Gastrocnemius medialis (tissue), 4 donors: ENCODE measurements at regions not wholly inside any gene's neighbourhood (a gene's known extent, or its start where the extent isn't known, plus 50 kb on each side); places are given as distances from the start of the nearest gene placed in this dataset.

ENCODE experiments used
- ATAC-seq, 2 donors: fragments of 150-250 bp; one replicate each; pipeline ENCODE4 v1.9.1; 2016
- DNase-seq, 2 donors: peaks; one replicate each; pipeline ENCODE4 v3.0.0-alpha.2; 2019
- H3K27ac ChIP-seq, 4 donors: fragments of 200-600 bp; sonication (generic); 1 replicate in 1 of 4; 2 replicates in 3 of 4; pipeline ENCODE4 v1.5.1; 2016 to 2018; ENCODE audit warnings: mild to moderate bottlenecking in 2 of 4, moderate library complexity in 1 of 4
- H3K27me3 ChIP-seq, 3 donors: fragments of 200-600 bp; sonication (generic) in 2 of 3; 1 replicate in 1 of 3; 2 replicates in 2 of 3; pipeline versions ENCODE4 v1.5.1 to v1.6.0; 2016 to 2019; ENCODE audit warnings: mild to moderate bottlenecking in 1 of 3, moderate library complexity in 1 of 3
- H3K36me3 ChIP-seq, 2 donors: fragments of 200-600 bp; sonication (generic) in 1 of 2; one replicate each; pipeline ENCODE4 v1.5.1; 2017 to 2018
- H3K4me1 ChIP-seq, 2 donors: fragments of 200-600 bp; sonication (generic) in 1 of 2; one replicate each; pipeline ENCODE4 v1.5.1; 2016 to 2017; ENCODE audit warnings: mild to moderate bottlenecking in 2 of 2
- H3K4me3 ChIP-seq, 4 donors: fragments of 200-600 bp; sonication (generic) in 3 of 4; 1 replicate in 1 of 4; 2 replicates in 3 of 4; pipeline ENCODE4 v1.5.1; 2016 to 2019; ENCODE audit warnings: mild to moderate bottlenecking in 2 of 4
- H3K9me3 ChIP-seq, 3 donors: fragments of 200-600 bp; sonication (generic) in 2 of 3; 1 replicate in 1 of 3; 2 replicates in 2 of 3; pipeline ENCODE4 v1.5.1; 2016 to 2019
- POLR2A ChIP-seq, 2 donors: fragments of 450-650 bp; IDR thresholded peaks; one replicate each; pipeline ENCODE4 v1.6.1; 2017; ENCODE audit warnings: antibody characterized with exemption in 2 of 2, mild to moderate bottlenecking in 2 of 2, moderate library complexity in 2 of 2
- in situ Hi-C, 4 donors: fragments of 200-750 bp; cut with MboI; loops; one replicate each; pipeline versions ENCODE4 v1.15.0 to v1.8.0; 2017; ENCODE audit warnings: low sequenced_read_pairs in 4 of 4
- intact Hi-C: fragments of 100-400 bp; cut with DNase I; formaldehyde crosslinking; loops from one replicate; pipeline ENCODE4 v1.15.1; 2023; ENCODE audit warnings: low total_unique reads
- TF ChIP-seq, protein P1 (sequence below), 5 experiments: fragments of 450-650 bp in 3 of 5; fragments of 200-600 bp in 2 of 5; sonication (generic) in 2 of 5; IDR thresholded peaks in 4 of 5; conservative IDR thresholded peaks in 1 of 5; 1 replicate in 4 of 5; 2 replicates in 1 of 5; pipeline ENCODE4 v1.5.1; 2016 to 2019; ENCODE audit warnings: antibody characterized with exemption in 5 of 5, mild to moderate bottlenecking in 3 of 5, moderate library complexity in 3 of 5

- in situ Hi-C loops: no loop called here
- no peaks in the 10 kb centered on the region for H3K4me1 ChIP-seq
These were observed 296.8 kb upstream of the DPYD start for GRCh38 chr1:98217601-98218000.

DNA sequence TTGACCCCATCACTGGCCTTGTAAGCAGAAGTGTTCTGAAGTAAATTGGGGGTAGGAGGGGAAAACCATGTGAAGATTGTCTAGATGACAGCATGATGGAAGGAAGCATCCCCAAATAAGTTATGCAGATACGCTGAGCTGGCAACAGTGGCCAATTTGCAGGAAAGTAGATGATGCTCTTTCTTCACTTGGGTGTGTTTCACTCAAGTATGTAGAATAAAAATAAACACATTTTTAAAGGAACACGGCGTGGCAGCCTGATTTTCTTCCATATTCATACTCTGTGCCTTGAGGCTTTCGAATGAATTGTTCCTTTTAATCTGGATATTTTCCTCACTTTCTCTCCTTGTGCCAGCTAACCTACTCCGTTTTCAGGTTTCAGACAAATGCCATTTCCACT is 295.5 kb upstream of the DPYD start:
- no peak overlapping the region for H3K27ac ChIP-seq
- DNase-seq: no peak
- intact Hi-C loops: no loop called here
- no peaks in the 10 kb centered on the region for H3K36me3 ChIP-seq
- no peak overlapping the region for H3K4me3 ChIP-seq
- no peak for ATAC-seq
- no peaks in the 10 kb centered on the region for H3K9me3 ChIP-seq
- H3K27me3 ChIP-seq: peaks cover 0 to 3% (median 0%) of the 10 kb centered on the region in 3 donors
- no peaks in the 10 kb centered on the region for H3K4me1 ChIP-seq
- in situ Hi-C loops: no loop called here
- TF ChIP-seq, protein P1, sequence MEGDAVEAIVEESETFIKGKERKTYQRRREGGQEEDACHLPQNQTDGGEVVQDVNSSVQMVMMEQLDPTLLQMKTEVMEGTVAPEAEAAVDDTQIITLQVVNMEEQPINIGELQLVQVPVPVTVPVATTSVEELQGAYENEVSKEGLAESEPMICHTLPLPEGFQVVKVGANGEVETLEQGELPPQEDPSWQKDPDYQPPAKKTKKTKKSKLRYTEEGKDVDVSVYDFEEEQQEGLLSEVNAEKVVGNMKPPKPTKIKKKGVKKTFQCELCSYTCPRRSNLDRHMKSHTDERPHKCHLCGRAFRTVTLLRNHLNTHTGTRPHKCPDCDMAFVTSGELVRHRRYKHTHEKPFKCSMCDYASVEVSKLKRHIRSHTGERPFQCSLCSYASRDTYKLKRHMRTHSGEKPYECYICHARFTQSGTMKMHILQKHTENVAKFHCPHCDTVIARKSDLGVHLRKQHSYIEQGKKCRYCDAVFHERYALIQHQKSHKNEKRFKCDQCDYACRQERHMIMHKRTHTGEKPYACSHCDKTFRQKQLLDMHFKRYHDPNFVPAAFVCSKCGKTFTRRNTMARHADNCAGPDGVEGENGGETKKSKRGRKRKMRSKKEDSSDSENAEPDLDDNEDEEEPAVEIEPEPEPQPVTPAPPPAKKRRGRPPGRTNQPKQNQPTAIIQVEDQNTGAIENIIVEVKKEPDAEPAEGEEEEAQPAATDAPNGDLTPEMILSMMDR (IDR thresholded peaks at IDR 0.05 in 4 of 5, conservative IDR thresholded peaks at IDR 0.05 in 1 of 5): no peak
- no peak for TF ChIP-seq POLR2A (IDR thresholded peaks at IDR 0.05)

More at GRCh38 chr1:98217601-98218000, 296.8 kb upstream of the DPYD start:
- no peaks in the 10 kb centered on the region for H3K9me3 ChIP-seq
- H3K36me3 ChIP-seq: no peaks in the 10 kb centered on the region
- H3K4me3 ChIP-seq: no peak overlapping the region
- DNase-seq (no peak), ATAC-seq (no peak)
- intact Hi-C loops: no loop called here
- no peak overlapping the region for H3K27ac ChIP-seq
- TF ChIP-seq, protein P1 (IDR thresholded peaks at IDR 0.05 in 4 of 5, conservative IDR thresholded peaks at IDR 0.05 in 1 of 5): no peak
- TF ChIP-seq POLR2A (IDR thresholded peaks at IDR 0.05): no peak
- peaks cover 0 to 3% (median 0%) of the 10 kb centered on the region in 3 donors for H3K27me3 ChIP-seq

DNA sequence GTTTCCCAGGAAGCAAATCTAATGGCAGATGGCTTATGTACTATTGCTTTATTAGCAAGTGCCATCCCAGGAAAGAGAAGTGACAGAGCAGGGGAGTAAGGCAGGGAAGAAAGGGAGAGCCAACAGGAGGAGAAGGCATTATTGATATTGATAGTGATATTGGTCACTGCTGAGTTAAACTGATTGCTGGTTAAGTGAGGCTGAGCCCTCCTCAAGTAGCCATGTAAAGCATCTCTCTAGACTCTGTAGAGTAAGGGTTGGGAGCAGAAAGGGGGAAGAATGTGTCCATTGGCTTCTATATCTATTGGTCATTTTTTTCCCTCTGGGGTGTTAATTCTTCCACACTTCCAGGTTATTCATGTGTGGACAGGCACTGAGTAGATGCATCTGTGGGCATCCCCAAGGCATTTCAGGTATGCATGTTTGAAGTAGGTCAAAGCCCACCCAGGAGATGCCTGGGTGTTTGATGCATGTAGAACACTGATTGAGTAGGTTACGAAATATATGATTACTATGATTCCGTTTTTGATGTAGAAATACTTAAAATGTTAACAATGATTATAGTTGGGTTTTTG is 290.5 kb upstream of the DPYD start:
- H3K9me3 ChIP-seq: no peaks in the 10 kb centered on the region
- in situ Hi-C loops: no loop called here
- intact Hi-C loops: no loop called here
- no peak for DNase-seq
- no peak overlapping the region for H3K27ac ChIP-seq
- no peak overlapping the region for H3K4me3 ChIP-seq
- TF ChIP-seq, protein P1 (IDR thresholded peaks at IDR 0.05 in 4 of 5, conservative IDR thresholded peaks at IDR 0.05 in 1 of 5): no peak
- no peak for TF ChIP-seq POLR2A (IDR thresholded peaks at IDR 0.05)
- ATAC-seq: no peak
- H3K27me3 ChIP-seq: no peaks in the 10 kb centered on the region
- no peaks in the 10 kb centered on the region for H3K4me1 ChIP-seq
- no peaks in the 10 kb centered on the region for H3K36me3 ChIP-seq

- Histone ChIP-seq H3K27me3 (no peaks in the 10 kb centered on the region), H3K27ac (no peak overlapping the region), H3K4me1 (no peaks in the 10 kb centered on the region), H3K36me3 (no peaks in the 10 kb centered on the region), H3K4me3 (no peak overlapping the region), H3K9me3 (no peaks in the 10 kb centered on the region)
- intact Hi-C loops: no loop called here
- ATAC-seq (no peak), DNase-seq (no peak)
- in situ Hi-C loops: no loop called here
- TF ChIP-seq, protein P1 (IDR thresholded peaks at IDR 0.05 in 4 of 5, conservative IDR thresholded peaks at IDR 0.05 in 1 of 5): no peak
- TF ChIP-seq POLR2A (IDR thresholded peaks at IDR 0.05): no peak
These were observed 289.7 kb upstream of the DPYD start for GRCh38 chr1:98210563-98210962.

GRCh38 chr1:98210064-98210463 is 289.2 kb upstream of the DPYD start:
- intact Hi-C loops: no loop called here
- in situ Hi-C loops: no loop called here
- DNase-seq (no peak), ATAC-seq (no peak)
- Histone ChIP-seq H3K9me3 (no peaks in the 10 kb centered on the region), H3K36me3 (no peaks in the 10 kb centered on the region), H3K4me3 (no peak overlapping the region), H3K27me3 (no peaks in the 10 kb centered on the region), H3K4me1 (no peaks in the 10 kb centered on the region), H3K27ac (no peak overlapping the region)
- TF ChIP-seq, protein P1 (IDR thresholded peaks at IDR 0.05 in 4 of 5, conservative IDR thresholded peaks at IDR 0.05 in 1 of 5): no peak
- TF ChIP-seq POLR2A (IDR thresholded peaks at IDR 0.05): no peak
